IMR-90 (cell line): ENCODE measurements at regions not wholly inside any gene's neighbourhood (a gene's known extent, or its start where the extent isn't known, plus 50 kb on each side); places are given as distances from the start of the nearest gene placed in this dataset.

Experiments
- ATAC-seq: fragments of 200-7000 bp; cut with Tn5 transposase; 2 replicates; pipeline ENCODE4 v1.9.1; 2020; ENCODE audit warnings: low read depth, mild to moderate bottlenecking, moderate library complexity
- BruUV-seq: library from RNA; stranded (reverse); fragments of 400-500 nt; replicated peaks from 2 replicates; lab custom pipeline; 2021; lab: Mats Ljungman, UMichigan
- CTCF ChIA-PET: fragments of 300-600 bp; formaldehyde crosslinking; extraction: SDS; loops from one replicate; lab custom pipeline; 2021; ENCODE audit warnings: antibody characterized with exemption; lab: Yijun Ruan, JAX
- POLR2A ChIA-PET: fragments of 300-600 bp; sonication (Branson Sonifier 250); formaldehyde crosslinking; loops from one replicate; lab custom pipeline; 2022; ENCODE audit warnings: antibody characterized with exemption; ENCODE audit not compliant: unreplicated experiment; lab: Charles Lee
- DNase-seq: peaks from one replicate; pipeline ENCODE4 v3.0.0; 2013
- H2AFZ ChIP-seq: replicated peaks from 2 replicates; pipeline ENCODE3; 2013; ENCODE audit warnings: low read length, mild to moderate bottlenecking; ENCODE audit not compliant: poor library complexity
- H2AK5ac ChIP-seq: 2 replicates; pipeline ENCODE4 v1.6.1; 2013; ENCODE audit warnings: low read depth, low read length, inconsistent platforms
- H2AK9ac ChIP-seq: replicated peaks from 2 replicates; pipeline ENCODE3; 2013; ENCODE audit warnings: mild to moderate bottlenecking, low read depth, low read length, moderate library complexity; ENCODE audit not compliant: poor library complexity
- H2BK120ac ChIP-seq: 2 replicates; pipeline ENCODE4 v1.6.1; 2013; ENCODE audit warnings: low read depth, low read length, inconsistent platforms
- H2BK15ac ChIP-seq: 3 replicates; pipeline ENCODE4 v1.6.1; 2013; ENCODE audit warnings: low read depth, low read length, inconsistent platforms
- H2BK20ac ChIP-seq: 2 replicates; pipeline ENCODE4 v1.6.1; 2013; ENCODE audit warnings: low read depth, mild to moderate bottlenecking, inconsistent platforms, low read length, moderate library complexity
- H2BK5ac ChIP-seq: 2 replicates; pipeline ENCODE4 v1.6.1; 2013; ENCODE audit warnings: mild to moderate bottlenecking, low read depth, low read length, inconsistent platforms; ENCODE audit not compliant: poor library complexity, severe bottlenecking
- H3K14ac ChIP-seq: replicated peaks from 2 replicates; pipeline ENCODE4 v1.6.1; 2013; ENCODE audit warnings: low read depth, low read length, inconsistent platforms
- H3K18ac ChIP-seq: 2 replicates; pipeline ENCODE4 v1.6.1; 2013; ENCODE audit warnings: low read depth, low read length, control low read depth
- H3K23ac ChIP-seq: 2 replicates; pipeline ENCODE4 v1.6.1; 2013; ENCODE audit warnings: low read depth, low read length, inconsistent platforms
- H3K27ac ChIP-seq: 2 replicates; pipeline ENCODE4 v1.5.1; 2013; ENCODE audit warnings: mild to moderate bottlenecking, control low read depth, low read length; ENCODE audit not compliant: insufficient read depth
- H3K27me3 ChIP-seq: 2 replicates; pipeline ENCODE4 v1.6.1; 2013; ENCODE audit warnings: low read length; ENCODE audit not compliant: control insufficient read depth, insufficient read depth
- H3K36me3 ChIP-seq: 2 replicates; pipeline ENCODE4 v1.6.1; 2013; ENCODE audit warnings: low read length, mixed read lengths; ENCODE audit not compliant: control insufficient read depth, insufficient read depth
- H3K4ac ChIP-seq: 2 replicates; pipeline ENCODE4 v1.6.1; 2013; ENCODE audit warnings: low read depth, low read length, inconsistent platforms
- H3K4me1 ChIP-seq: 2 replicates; pipeline ENCODE4 v1.6.1; 2013; ENCODE audit warnings: low read length, mixed read lengths; ENCODE audit not compliant: control insufficient read depth, insufficient read depth
- H3K4me2 ChIP-seq: 2 replicates; pipeline ENCODE4 v1.6.1; 2013; ENCODE audit warnings: low read depth, mild to moderate bottlenecking, control low read depth, low read length, moderate library complexity
- H3K4me3 ChIP-seq: 2 replicates; pipeline ENCODE4 v1.5.1; 2013; ENCODE audit warnings: low read depth, mild to moderate bottlenecking, control low read depth, low read length, moderate library complexity; ENCODE audit not compliant: insufficient read depth
- H3K56ac ChIP-seq: 2 replicates; pipeline ENCODE4 v1.6.1; 2013; ENCODE audit warnings: low read length, inconsistent platforms; ENCODE audit not compliant: insufficient read depth; ENCODE audit errors: extremely low read depth
- H3K79me1 ChIP-seq, 2 experiments: 2 replicates each; pipeline ENCODE4 v1.6.1; 2013; ENCODE audit warnings: low read length in 2 of 2, inconsistent platforms in 1 of 2, low read depth in 1 of 2
- H3K9ac ChIP-seq: 2 replicates; pipeline ENCODE4 v1.6.1; 2013; ENCODE audit warnings: low read depth, low read length, control low read depth
- H3K9me1 ChIP-seq: 2 replicates; pipeline ENCODE4 v1.6.1; 2013; ENCODE audit warnings: low read length, inconsistent platforms; ENCODE audit not compliant: insufficient read depth
- H3K9me3 ChIP-seq: 2 replicates; pipeline ENCODE4 v1.6.1; 2013; ENCODE audit warnings: low read length; ENCODE audit not compliant: control insufficient read depth, insufficient read depth
- H4K20me1 ChIP-seq: 2 replicates; pipeline ENCODE4 v1.6.1; 2013; ENCODE audit warnings: low read length, inconsistent platforms; ENCODE audit not compliant: insufficient read depth
- H4K5ac ChIP-seq: 2 replicates; pipeline ENCODE4 v1.6.1; 2013; ENCODE audit warnings: mild to moderate bottlenecking, low read depth, low read length, control low read depth
- H4K8ac ChIP-seq, 2 experiments: 2 replicates each; pipeline ENCODE4 v1.6.1; 2013; ENCODE audit warnings: low read depth in 2 of 2, low read length in 2 of 2, control low read depth in 1 of 2, inconsistent platforms in 1 of 2
- H4K91ac ChIP-seq: 2 replicates; pipeline ENCODE4 v1.6.1; 2013; ENCODE audit warnings: low read depth, low read length, inconsistent platforms; ENCODE audit not compliant: insufficient read depth
- BHLHE40 ChIP-seq: fragments of 150-350 bp; IDR thresholded peaks from 2 replicates; pipeline ENCODE4 v1.6.1; 2016; ENCODE audit warnings: mild to moderate bottlenecking, low read depth, low read length
- CHD1 ChIP-seq: IDR thresholded peaks from 2 replicates; pipeline ENCODE4 v1.6.1; 2012; ENCODE audit warnings: low read depth, low read length, improper control_type of control experiment
- FOS ChIP-seq: fragments of 150-350 bp; IDR thresholded peaks from 2 replicates; pipeline ENCODE4 v1.6.1; 2016; ENCODE audit warnings: low read depth, low read length
- MAFK ChIP-seq: IDR thresholded peaks from 2 replicates; pipeline ENCODE4 v1.6.1; 2012; ENCODE audit warnings: low read depth, low read length, improper control_type of control experiment
- MAZ ChIP-seq: IDR thresholded peaks from 2 replicates; pipeline ENCODE4 v1.6.1; 2012; ENCODE audit warnings: low read depth, mild to moderate bottlenecking, low read length, improper control_type of control experiment, moderate library complexity, borderline replicate concordance
- NFE2L2 ChIP-seq: fragments of 150-350 bp; IDR thresholded peaks from 2 replicates; pipeline ENCODE4 v1.6.1; 2016; ENCODE audit warnings: low read depth, mild to moderate bottlenecking, low read length
- RCOR1 ChIP-seq: IDR thresholded peaks from 2 replicates; pipeline ENCODE4 v1.6.1; 2012; ENCODE audit warnings: mild to moderate bottlenecking, low read length, improper control_type of control experiment; ENCODE audit not compliant: insufficient replicate concordance
- WGBS, 2 experiments: methylation state at CpG; one replicate each; pipeline versions ENCODE4 v1.1.5 to v1.1.7; 2013; ENCODE audit warnings: missing lambda C conversion rate in 2 of 2; ENCODE audit not compliant: insufficient read length in 1 of 2; ENCODE audit errors: extremely low coverage in 2 of 2; 5-methylcytosine and 5-hydroxymethylcytosine counted together
- dilution Hi-C: fragments of 300-500 bp; cut with HindIII; formaldehyde crosslinking; loops from one replicate; pipeline ENCODE4 v1.14.3; 2018; ENCODE audit warnings: low sequenced_read_pairs; ENCODE audit not compliant: unreplicated experiment
- in situ Hi-C: fragments of 300-500 bp; cut with MboI; formaldehyde crosslinking; loops from 3 replicates; pipeline ENCODE4 v1.14.3; 2019; ENCODE audit warnings: low sequenced_read_pairs, inconsistent platforms, mixed read lengths
- intact Hi-C: fragments of 100-400 bp; cut with micrococcal nuclease; formaldehyde crosslinking; loops from 2 replicates; pipeline ENCODE4 v1.10.0; 2022
- TF ChIP-seq, protein P1 (sequence below): fragments of 150-350 bp; IDR thresholded peaks from 2 replicates; pipeline ENCODE4 v1.6.1; 2016; ENCODE audit warnings: low read depth, mild to moderate bottlenecking, low read length, moderate library complexity, borderline replicate concordance
- TF ChIP-seq, protein P2 (sequence below): fragments of 150-350 bp; IDR thresholded peaks from 2 replicates; pipeline ENCODE4 v1.6.1; 2017; ENCODE audit warnings: mild to moderate bottlenecking, antibody characterized with exemption, low read length, low read depth

DNA sequence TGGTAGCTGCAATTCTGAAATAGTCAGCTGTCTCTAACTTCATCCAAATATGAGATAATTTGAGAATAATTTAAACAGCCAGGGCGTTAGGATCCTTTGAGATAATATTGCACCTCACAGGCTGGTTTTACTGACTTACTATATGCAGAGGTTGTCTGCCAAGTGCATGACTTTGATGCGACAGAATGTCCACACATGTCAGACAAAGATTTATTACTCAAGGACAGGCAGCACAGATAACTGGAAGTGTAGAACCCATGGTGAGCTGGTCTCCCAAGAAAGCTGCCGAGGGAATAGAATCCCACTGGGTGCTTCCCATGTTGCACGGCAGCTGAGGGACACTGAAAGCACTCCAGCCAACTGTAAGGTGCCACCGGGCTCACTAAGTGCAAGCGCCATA lies 166.2 kb upstream of the GALNTL6 start:
- H2BK20ac ChIP-seq, result no peak overlapping the region
- H4K20me1 ChIP-seq, result no peaks in the 10 kb centered on the region
- no TSS peak for BruUV-seq
- H3K14ac ChIP-seq, result no peak overlapping the region
- no peak overlapping the region for H2BK15ac ChIP-seq
- no peak overlapping the region for H4K5ac ChIP-seq
- H3K27me3 ChIP-seq, result no peaks in the 10 kb centered on the region
- in situ Hi-C loops, result no loop called here
- H3K9ac ChIP-seq, result no peak overlapping the region
- ATAC-seq, result no peak
- no peaks in the 10 kb centered on the region for H3K79me1 ChIP-seq
- no peak overlapping the region for H2BK120ac ChIP-seq
- H4K8ac ChIP-seq, result no peak overlapping the region
- H3K4me3 ChIP-seq, result no peak overlapping the region
- no peaks in the 10 kb centered on the region for H3K36me3 ChIP-seq
- ChIA-PET POLR2A (no interaction called here), CTCF (no interaction called here)
- no peak overlapping the region for H2AFZ ChIP-seq
- no peak overlapping the region for H3K18ac ChIP-seq
- H4K91ac ChIP-seq, result no peak overlapping the region
- no peak overlapping the region for H3K23ac ChIP-seq
- H3K56ac ChIP-seq, result no peak overlapping the region
- H3K9me1 ChIP-seq, result no peaks in the 10 kb centered on the region
- H3K9me3 ChIP-seq, result peaks cover 17% of the 10 kb centered on the region
- no peak overlapping the region for H2AK5ac ChIP-seq
- no peak overlapping the region for H3K4me2 ChIP-seq
- no peaks in the 10 kb centered on the region for H3K4me1 ChIP-seq
- no peak overlapping the region for H2BK5ac ChIP-seq
- H2AK9ac ChIP-seq, result no peak overlapping the region
- intact Hi-C loops, result no loop called here
- TF ChIP-seq MAZ, result no peak
- TF ChIP-seq MAFK, result no peak
- TF ChIP-seq RCOR1, result no peak
- TF ChIP-seq, protein P1, sequence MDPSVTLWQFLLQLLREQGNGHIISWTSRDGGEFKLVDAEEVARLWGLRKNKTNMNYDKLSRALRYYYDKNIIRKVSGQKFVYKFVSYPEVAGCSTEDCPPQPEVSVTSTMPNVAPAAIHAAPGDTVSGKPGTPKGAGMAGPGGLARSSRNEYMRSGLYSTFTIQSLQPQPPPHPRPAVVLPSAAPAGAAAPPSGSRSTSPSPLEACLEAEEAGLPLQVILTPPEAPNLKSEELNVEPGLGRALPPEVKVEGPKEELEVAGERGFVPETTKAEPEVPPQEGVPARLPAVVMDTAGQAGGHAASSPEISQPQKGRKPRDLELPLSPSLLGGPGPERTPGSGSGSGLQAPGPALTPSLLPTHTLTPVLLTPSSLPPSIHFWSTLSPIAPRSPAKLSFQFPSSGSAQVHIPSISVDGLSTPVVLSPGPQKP, result no peak
- no peak for TF ChIP-seq FOS
- no peak for TF ChIP-seq BHLHE40
- no peak for TF ChIP-seq NFE2L2
- TF ChIP-seq CHD1, result no peak
- TF ChIP-seq, protein P2, sequence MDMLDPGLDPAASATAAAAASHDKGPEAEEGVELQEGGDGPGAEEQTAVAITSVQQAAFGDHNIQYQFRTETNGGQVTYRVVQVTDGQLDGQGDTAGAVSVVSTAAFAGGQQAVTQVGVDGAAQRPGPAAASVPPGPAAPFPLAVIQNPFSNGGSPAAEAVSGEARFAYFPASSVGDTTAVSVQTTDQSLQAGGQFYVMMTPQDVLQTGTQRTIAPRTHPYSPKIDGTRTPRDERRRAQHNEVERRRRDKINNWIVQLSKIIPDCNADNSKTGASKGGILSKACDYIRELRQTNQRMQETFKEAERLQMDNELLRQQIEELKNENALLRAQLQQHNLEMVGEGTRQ, result no peak
- DNase-seq, result no peak
- WGBS, 2 experiments, result 63% methylated on average over 2 of the region's 6 CpGs; no CpG with 5 or more reads in 1 of the 2 experiments
- dilution Hi-C loops, result no loop called here
- no peak overlapping the region for H3K4ac ChIP-seq
- no peak overlapping the region for H3K27ac ChIP-seq
